ENCODE measurements at regions not wholly inside any gene's neighbourhood (a gene's known extent, or its start where the extent isn't known, plus 50 kb on each side); places are given as distances from the start of the nearest gene placed in this dataset.

DNA sequence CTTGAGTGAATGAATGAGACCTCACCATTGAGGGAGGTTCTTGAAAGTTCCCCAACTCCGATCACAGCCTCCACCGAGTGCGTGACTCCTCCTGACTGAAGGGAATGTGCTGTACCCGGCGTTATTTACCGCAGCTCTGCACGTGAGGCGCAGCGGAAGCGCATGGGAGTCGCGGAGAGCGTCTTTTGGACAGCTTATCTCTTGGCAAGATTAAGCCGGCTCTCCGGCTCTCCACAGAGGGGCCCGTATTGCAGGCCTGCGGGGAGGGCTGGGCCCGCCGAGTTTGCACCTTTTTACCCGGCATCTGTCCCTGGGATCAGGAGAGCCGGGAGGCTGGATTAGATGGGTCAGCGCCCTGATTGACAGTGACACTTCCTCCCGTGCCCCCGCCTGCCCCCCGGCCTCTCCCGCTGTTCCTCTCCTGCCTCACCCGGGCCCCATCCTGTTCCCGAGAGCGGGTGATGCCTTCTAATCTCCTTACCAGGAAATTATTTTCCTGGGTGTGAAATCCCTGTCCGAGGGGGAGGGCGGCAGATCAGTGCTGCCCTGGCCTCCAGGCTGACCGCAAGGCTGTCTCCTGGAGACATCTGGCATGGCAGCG, 176.3 kb downstream of the INHBB start (continued):
- TF ChIP-seq, protein P1, sequence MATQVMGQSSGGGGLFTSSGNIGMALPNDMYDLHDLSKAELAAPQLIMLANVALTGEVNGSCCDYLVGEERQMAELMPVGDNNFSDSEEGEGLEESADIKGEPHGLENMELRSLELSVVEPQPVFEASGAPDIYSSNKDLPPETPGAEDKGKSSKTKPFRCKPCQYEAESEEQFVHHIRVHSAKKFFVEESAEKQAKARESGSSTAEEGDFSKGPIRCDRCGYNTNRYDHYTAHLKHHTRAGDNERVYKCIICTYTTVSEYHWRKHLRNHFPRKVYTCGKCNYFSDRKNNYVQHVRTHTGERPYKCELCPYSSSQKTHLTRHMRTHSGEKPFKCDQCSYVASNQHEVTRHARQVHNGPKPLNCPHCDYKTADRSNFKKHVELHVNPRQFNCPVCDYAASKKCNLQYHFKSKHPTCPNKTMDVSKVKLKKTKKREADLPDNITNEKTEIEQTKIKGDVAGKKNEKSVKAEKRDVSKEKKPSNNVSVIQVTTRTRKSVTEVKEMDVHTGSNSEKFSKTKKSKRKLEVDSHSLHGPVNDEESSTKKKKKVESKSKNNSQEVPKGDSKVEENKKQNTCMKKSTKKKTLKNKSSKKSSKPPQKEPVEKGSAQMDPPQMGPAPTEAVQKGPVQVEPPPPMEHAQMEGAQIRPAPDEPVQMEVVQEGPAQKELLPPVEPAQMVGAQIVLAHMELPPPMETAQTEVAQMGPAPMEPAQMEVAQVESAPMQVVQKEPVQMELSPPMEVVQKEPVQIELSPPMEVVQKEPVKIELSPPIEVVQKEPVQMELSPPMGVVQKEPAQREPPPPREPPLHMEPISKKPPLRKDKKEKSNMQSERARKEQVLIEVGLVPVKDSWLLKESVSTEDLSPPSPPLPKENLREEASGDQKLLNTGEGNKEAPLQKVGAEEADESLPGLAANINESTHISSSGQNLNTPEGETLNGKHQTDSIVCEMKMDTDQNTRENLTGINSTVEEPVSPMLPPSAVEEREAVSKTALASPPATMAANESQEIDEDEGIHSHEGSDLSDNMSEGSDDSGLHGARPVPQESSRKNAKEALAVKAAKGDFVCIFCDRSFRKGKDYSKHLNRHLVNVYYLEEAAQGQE (IDR thresholded peaks at IDR 0.05; ENCODE audit: unreplicated experiment), result no peak
- TF ChIP-seq, protein P2, sequence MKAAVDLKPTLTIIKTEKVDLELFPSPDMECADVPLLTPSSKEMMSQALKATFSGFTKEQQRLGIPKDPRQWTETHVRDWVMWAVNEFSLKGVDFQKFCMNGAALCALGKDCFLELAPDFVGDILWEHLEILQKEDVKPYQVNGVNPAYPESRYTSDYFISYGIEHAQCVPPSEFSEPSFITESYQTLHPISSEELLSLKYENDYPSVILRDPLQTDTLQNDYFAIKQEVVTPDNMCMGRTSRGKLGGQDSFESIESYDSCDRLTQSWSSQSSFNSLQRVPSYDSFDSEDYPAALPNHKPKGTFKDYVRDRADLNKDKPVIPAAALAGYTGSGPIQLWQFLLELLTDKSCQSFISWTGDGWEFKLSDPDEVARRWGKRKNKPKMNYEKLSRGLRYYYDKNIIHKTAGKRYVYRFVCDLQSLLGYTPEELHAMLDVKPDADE (IDR thresholded peaks at IDR 0.05), result no peak

DNA sequence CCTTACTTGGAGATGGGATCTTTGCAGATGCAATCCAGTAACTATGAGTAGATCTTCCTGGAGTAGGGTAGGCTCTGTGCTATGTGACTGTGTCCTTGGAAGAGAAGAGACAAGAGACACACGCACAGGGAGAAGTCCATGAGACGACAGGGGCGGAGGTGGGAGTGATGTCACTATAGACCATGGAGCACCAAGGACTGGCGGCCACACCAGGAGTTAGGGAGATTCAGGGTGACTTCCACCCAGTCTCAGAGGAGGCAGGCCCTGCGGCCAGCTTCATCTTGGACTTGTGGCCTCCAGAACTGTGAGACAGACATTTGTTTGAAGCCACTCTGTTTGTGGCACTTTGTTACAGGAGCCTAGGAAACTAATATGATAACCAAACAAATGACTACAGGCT, 177.8 kb downstream of the INHBB start:
- peaks cover 14% of the 10 kb centered on the region for H3K27me3 Mint-ChIP-seq (ENCODE audit: insufficient read depth, low read depth, poor library complexity)
- DNase-seq (ENCODE audit: low spot score), result no peak
- Histone ChIP-seq H3K9me2 (ENCODE audit: insufficient read depth) (no peaks in the 10 kb centered on the region), H3K36me3 (ENCODE audit: insufficient read depth) (no peaks in the 10 kb centered on the region), H3K4me3 (no peak overlapping the region), H3K4me2 (no peak overlapping the region), H4K20me1 (replicated peaks; ENCODE audit: insufficient read depth) (no peaks in the 10 kb centered on the region), H2AFZ (no peak overlapping the region), H3K27ac (ENCODE audit: low read depth) (no peak overlapping the region), H3K27me3 (ENCODE audit: insufficient read depth) (no peaks in the 10 kb centered on the region), H3K79me2 (replicated peaks; ENCODE audit: insufficient read depth) (no peaks in the 10 kb centered on the region), H3F3A (replicated peaks; ENCODE audit: low read depth) (0 out of 2 replicates have a peak, but pooled peaks cover 2% of the 10 kb centered on the region), H3K4me1 (ENCODE audit: insufficient read depth) (peaks cover 10% of the 10 kb centered on the region; the same call in 1 of the 2 replicates)
- H3K36me3 Mint-ChIP-seq (ENCODE audit: low read depth), result no peaks in the 10 kb centered on the region
- no peak overlapping the region for H3K4me3 Mint-ChIP-seq
- H3K4me1 Mint-ChIP-seq, result peaks cover 20% of the 10 kb centered on the region
- no peak for ATAC-seq
- no peak overlapping the region for H3K27ac Mint-ChIP-seq
- TF ChIP-seq STAT1 (IDR thresholded peaks at IDR 0.05; ENCODE audit: unreplicated experiment) (no peak), CREB1 (CRISPR knock-in tag; IDR thresholded peaks at IDR 0.05; ENCODE audit: low read depth) (no peak), NANOG (IDR thresholded peaks at IDR 0.05; ENCODE audit: borderline replicate concordance) (no peak), ZNF114 (CRISPR knock-in tag; IDR thresholded peaks at IDR 0.05) (no peak)
- TF ChIP-seq, protein P3, sequence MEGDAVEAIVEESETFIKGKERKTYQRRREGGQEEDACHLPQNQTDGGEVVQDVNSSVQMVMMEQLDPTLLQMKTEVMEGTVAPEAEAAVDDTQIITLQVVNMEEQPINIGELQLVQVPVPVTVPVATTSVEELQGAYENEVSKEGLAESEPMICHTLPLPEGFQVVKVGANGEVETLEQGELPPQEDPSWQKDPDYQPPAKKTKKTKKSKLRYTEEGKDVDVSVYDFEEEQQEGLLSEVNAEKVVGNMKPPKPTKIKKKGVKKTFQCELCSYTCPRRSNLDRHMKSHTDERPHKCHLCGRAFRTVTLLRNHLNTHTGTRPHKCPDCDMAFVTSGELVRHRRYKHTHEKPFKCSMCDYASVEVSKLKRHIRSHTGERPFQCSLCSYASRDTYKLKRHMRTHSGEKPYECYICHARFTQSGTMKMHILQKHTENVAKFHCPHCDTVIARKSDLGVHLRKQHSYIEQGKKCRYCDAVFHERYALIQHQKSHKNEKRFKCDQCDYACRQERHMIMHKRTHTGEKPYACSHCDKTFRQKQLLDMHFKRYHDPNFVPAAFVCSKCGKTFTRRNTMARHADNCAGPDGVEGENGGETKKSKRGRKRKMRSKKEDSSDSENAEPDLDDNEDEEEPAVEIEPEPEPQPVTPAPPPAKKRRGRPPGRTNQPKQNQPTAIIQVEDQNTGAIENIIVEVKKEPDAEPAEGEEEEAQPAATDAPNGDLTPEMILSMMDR (conservative IDR thresholded peaks at IDR 0.05; ENCODE audit: low read depth in 2 of 2), result no peak
- TF ChIP-seq, protein P4, sequence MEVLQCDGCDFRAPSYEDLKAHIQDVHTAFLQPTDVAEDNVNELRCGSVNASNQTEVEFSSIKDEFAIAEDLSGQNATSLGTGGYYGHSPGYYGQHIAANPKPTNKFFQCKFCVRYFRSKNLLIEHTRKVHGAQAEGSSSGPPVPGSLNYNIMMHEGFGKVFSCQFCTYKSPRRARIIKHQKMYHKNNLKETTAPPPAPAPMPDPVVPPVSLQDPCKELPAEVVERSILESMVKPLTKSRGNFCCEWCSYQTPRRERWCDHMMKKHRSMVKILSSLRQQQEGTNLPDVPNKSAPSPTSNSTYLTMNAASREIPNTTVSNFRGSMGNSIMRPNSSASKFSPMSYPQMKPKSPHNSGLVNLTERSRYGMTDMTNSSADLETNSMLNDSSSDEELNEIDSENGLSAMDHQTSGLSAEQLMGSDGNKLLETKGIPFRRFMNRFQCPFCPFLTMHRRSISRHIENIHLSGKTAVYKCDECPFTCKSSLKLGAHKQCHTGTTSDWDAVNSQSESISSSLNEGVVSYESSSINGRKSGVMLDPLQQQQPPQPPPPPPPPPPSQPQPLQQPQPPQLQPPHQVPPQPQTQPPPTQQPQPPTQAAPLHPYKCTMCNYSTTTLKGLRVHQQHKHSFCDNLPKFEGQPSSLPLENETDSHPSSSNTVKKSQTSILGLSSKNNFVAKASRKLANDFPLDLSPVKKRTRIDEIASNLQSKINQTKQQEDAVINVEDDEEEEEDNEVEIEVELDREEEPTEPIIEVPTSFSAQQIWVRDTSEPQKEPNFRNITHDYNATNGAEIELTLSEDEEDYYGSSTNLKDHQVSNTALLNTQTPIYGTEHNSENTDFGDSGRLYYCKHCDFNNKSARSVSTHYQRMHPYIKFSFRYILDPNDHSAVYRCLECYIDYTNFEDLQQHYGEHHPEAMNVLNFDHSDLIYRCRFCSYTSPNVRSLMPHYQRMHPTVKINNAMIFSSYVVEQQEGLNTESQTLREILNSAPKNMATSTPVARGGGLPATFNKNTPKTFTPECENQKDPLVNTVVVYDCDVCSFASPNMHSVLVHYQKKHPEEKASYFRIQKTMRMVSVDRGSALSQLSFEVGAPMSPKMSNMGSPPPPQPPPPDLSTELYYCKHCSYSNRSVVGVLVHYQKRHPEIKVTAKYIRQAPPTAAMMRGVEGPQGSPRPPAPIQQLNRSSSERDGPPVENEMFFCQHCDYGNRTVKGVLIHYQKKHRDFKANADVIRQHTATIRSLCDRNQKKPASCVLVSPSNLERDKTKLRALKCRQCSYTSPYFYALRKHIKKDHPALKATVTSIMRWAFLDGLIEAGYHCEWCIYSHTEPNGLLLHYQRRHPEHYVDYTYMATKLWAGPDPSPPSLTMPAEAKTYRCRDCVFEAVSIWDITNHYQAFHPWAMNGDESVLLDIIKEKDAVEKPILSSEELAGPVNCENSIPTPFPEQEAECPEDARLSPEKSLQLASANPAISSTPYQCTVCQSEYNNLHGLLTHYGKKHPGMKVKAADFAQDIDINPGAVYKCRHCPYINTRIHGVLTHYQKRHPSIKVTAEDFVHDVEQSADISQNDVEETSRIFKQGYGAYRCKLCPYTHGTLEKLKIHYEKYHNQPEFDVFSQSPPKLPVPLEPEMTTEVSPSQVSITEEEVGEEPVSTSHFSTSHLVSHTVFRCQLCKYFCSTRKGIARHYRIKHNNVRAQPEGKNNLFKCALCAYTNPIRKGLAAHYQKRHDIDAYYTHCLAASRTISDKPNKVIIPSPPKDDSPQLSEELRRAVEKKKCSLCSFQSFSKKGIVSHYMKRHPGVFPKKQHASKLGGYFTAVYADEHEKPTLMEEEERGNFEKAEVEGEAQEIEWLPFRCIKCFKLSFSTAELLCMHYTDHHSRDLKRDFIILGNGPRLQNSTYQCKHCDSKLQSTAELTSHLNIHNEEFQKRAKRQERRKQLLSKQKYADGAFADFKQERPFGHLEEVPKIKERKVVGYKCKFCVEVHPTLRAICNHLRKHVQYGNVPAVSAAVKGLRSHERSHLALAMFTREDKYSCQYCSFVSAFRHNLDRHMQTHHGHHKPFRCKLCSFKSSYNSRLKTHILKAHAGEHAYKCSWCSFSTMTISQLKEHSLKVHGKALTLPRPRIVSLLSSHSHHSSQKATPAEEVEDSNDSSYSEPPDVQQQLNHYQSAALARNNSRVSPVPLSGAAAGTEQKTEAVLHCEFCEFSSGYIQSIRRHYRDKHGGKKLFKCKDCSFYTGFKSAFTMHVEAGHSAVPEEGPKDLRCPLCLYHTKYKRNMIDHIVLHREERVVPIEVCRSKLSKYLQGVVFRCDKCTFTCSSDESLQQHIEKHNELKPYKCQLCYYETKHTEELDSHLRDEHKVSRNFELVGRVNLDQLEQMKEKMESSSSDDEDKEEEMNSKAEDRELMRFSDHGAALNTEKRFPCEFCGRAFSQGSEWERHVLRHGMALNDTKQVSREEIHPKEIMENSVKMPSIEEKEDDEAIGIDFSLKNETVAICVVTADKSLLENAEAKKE (CRISPR knock-in tag; IDR thresholded peaks at IDR 0.05), result no peak
- no peaks in the 10 kb centered on the region; the same call in 2 of the 3 replicates for H3K9me3 Mint-ChIP-seq
